H1 (cell line): ENCODE measurements at regions not wholly inside any gene's neighbourhood (a gene's known extent, or its start where the extent isn't known, plus 50 kb on each side); places are given as distances from the start of the nearest gene placed in this dataset.

Experiments used
- CTCF ChIA-PET: fragments of 300-600 bp; sonication (Branson Sonifier 250); formaldehyde crosslinking; loops from one replicate; lab custom pipeline; 2021; ENCODE audit not compliant: partially characterized antibody; lab: Charles Lee
- POLR2A ChIA-PET: fragments of 300-600 bp; sonication (Branson Sonifier 250); formaldehyde crosslinking; loops from one replicate; lab custom pipeline; 2021; ENCODE audit warnings: inconsistent platforms; ENCODE audit not compliant: partially characterized antibody; lab: Charles Lee
- DNase-seq, 2 experiments: peaks; one replicate each; pipeline versions ENCODE4 v3.0.0 to v3.0.0-alpha.2; 2010 to 2022; ENCODE audit warnings: low spot score in 2 of 2, low read depth in 1 of 2, mixed read lengths in 1 of 2
- FAIRE-seq: peaks from 2 replicates; lab custom pipeline; 2011; peaks lifted over from hg19 to GRCh38; lab: Jason Lieb, UNC
- H2AFZ ChIP-seq: 2 replicates; pipeline ENCODE4 v1.8.1; 2012; ENCODE audit warnings: low read length, inconsistent platforms
- H2AK5ac ChIP-seq: 2 replicates; pipeline ENCODE4 v1.6.1; 2013; ENCODE audit warnings: low read depth, low read length
- H2BK120ac ChIP-seq: replicated peaks from 2 replicates; pipeline ENCODE3; 2013; ENCODE audit warnings: low read depth, low read length, inconsistent platforms
- H2BK12ac ChIP-seq: 2 replicates; pipeline ENCODE4 v1.6.1; 2013; ENCODE audit warnings: low read depth, low read length
- H2BK15ac ChIP-seq: 2 replicates; pipeline ENCODE4 v1.6.1; 2013; ENCODE audit warnings: low read length
- H2BK20ac ChIP-seq: 2 replicates; pipeline ENCODE4 v1.6.1; 2013; ENCODE audit warnings: low read length
- H2BK5ac ChIP-seq: 2 replicates; pipeline ENCODE4 v1.6.1; 2013; ENCODE audit warnings: low read depth, low read length
- H3K14ac ChIP-seq: 2 replicates; pipeline ENCODE4 v1.6.1; 2013; ENCODE audit warnings: inconsistent platforms; ENCODE audit not compliant: insufficient read length
- H3K18ac ChIP-seq: 2 replicates; pipeline ENCODE4 v1.6.1; 2013; ENCODE audit warnings: low read length; ENCODE audit errors: extremely low read depth
- H3K23ac ChIP-seq: 2 replicates; pipeline ENCODE4 v1.6.1; 2013; ENCODE audit warnings: inconsistent platforms; ENCODE audit not compliant: insufficient read length
- H3K23me2 ChIP-seq: 2 replicates; pipeline ENCODE4 v1.6.1; 2013; ENCODE audit warnings: low read depth, low read length
- H3K27ac ChIP-seq: 2 replicates; pipeline ENCODE4 v1.6.1; 2011; ENCODE audit warnings: low read depth, low read length, inconsistent platforms
- H3K27me3 ChIP-seq, 4 experiments: replicated peaks in 1 of 4; 1 replicate in 1 of 4; 2 replicates in 3 of 4; pipeline versions ENCODE4 v1.6.1 to v1.8.1; 2011 to 2013; ENCODE audit warnings: low read length in 3 of 4, mild to moderate bottlenecking in 3 of 4, inconsistent platforms in 2 of 4, mixed read lengths in 2 of 4, moderate library complexity in 1 of 4; ENCODE audit not compliant: control insufficient read depth in 3 of 4, insufficient read depth in 3 of 4; ENCODE audit errors: extremely low read depth in 1 of 4
- H3K36me3 ChIP-seq, 4 experiments: 2 replicates each; pipeline versions ENCODE4 v1.6.1 to v1.8.1; 2011 to 2013; ENCODE audit warnings: mild to moderate bottlenecking in 4 of 4, low read length in 3 of 4, moderate library complexity in 2 of 4, control low read depth in 1 of 4, inconsistent platforms in 1 of 4; ENCODE audit not compliant: insufficient read depth in 4 of 4, control insufficient read depth in 2 of 4
- H3K4ac ChIP-seq: replicated peaks from 2 replicates; pipeline ENCODE3; 2013; ENCODE audit warnings: low read length, low read depth, mixed read lengths, inconsistent platforms; ENCODE audit not compliant: insufficient read length
- H3K4me1 ChIP-seq, 4 experiments: replicated peaks in 1 of 4; 1 replicate in 1 of 4; 2 replicates in 3 of 4; pipeline versions ENCODE4 v1.6.1 to v1.8.1; 2011 to 2013; ENCODE audit warnings: low read length in 3 of 4, inconsistent platforms in 2 of 4, mixed read lengths in 1 of 4; ENCODE audit not compliant: insufficient read depth in 4 of 4, control insufficient read depth in 3 of 4
- H3K4me2 ChIP-seq, 2 experiments: 2 replicates each; pipeline versions ENCODE4 v1.6.1 to v1.8.1; 2011 to 2013; ENCODE audit warnings: low read depth in 2 of 2, low read length in 2 of 2, control low read depth in 1 of 2, inconsistent platforms in 1 of 2, mild to moderate bottlenecking in 1 of 2; ENCODE audit not compliant: insufficient read depth in 1 of 2
- H3K4me3 ChIP-seq, 4 experiments: fragments of 200-600, 300-600 bp in 1 of 4; sonication (generic), shearing (Covaris generic), sonication (Bioruptor Twin) in 1 of 4; 2 replicates each; pipeline versions ENCODE4 v1.5.1 to v1.8.1; 2011 to 2016; ENCODE audit warnings: low read length in 4 of 4, low read depth in 3 of 4, control low read depth in 2 of 4, inconsistent platforms in 2 of 4, mild to moderate bottlenecking in 2 of 4, mixed read lengths in 1 of 4, moderate library complexity in 1 of 4; ENCODE audit not compliant: insufficient read depth in 2 of 4; ENCODE audit errors: extremely low read depth in 1 of 4
- H3K56ac ChIP-seq: replicated peaks from 2 replicates; pipeline ENCODE3; 2013; ENCODE audit warnings: low read depth, mild to moderate bottlenecking, mixed read lengths, low read length, inconsistent platforms; ENCODE audit not compliant: insufficient read length
- H3K79me1 ChIP-seq: 2 replicates; pipeline ENCODE4 v1.6.1; 2013; ENCODE audit warnings: low read depth, low read length, control low read depth
- H3K79me2 ChIP-seq, 2 experiments: 2 replicates each; pipeline versions ENCODE4 v1.6.1 to v1.8.1; 2012 to 2013; ENCODE audit warnings: low read length in 2 of 2, mild to moderate bottlenecking in 2 of 2, inconsistent platforms in 1 of 2; ENCODE audit not compliant: insufficient read depth in 2 of 2, control insufficient read depth in 1 of 2
- H3K9ac ChIP-seq, 4 experiments: replicated peaks in 1 of 4; 1 replicate in 1 of 4; 2 replicates in 3 of 4; pipeline versions ENCODE4 v1.6.1 to v1.8.1; 2011 to 2013; ENCODE audit warnings: low read depth in 3 of 4, low read length in 3 of 4, control low read depth in 2 of 4, mild to moderate bottlenecking in 2 of 4, moderate library complexity in 2 of 4, inconsistent platforms in 1 of 4; ENCODE audit errors: extremely low read depth in 1 of 4
- H3K9me3 ChIP-seq, 2 experiments: 2 replicates each; pipeline versions ENCODE4 v1.6.1 to v1.8.1; 2012 to 2013; ENCODE audit warnings: mild to moderate bottlenecking in 2 of 2, moderate library complexity in 2 of 2, control low read depth in 1 of 2, inconsistent platforms in 1 of 2, low read depth in 1 of 2, low read length in 1 of 2, mixed read lengths in 1 of 2; ENCODE audit not compliant: insufficient read depth in 2 of 2
- H4K20me1 ChIP-seq, 2 experiments: replicated peaks in 1 of 2; 2 replicates each; pipeline versions ENCODE3 to v1.8.1; 2011 to 2013; ENCODE audit warnings: inconsistent platforms in 2 of 2, low read length in 2 of 2, mild to moderate bottlenecking in 1 of 2; ENCODE audit not compliant: insufficient read depth in 2 of 2, control insufficient read depth in 1 of 2
- H4K5ac ChIP-seq: 2 replicates; pipeline ENCODE4 v1.6.1; 2013; ENCODE audit warnings: low read length, low read depth, mixed read lengths, inconsistent platforms; ENCODE audit not compliant: insufficient read length
- H4K8ac ChIP-seq: 2 replicates; pipeline ENCODE4 v1.8.0; 2013; ENCODE audit warnings: mild to moderate bottlenecking, moderate library complexity, low read length, inconsistent platforms; ENCODE audit not compliant: insufficient read depth; ENCODE audit errors: extremely low read depth
- H4K91ac ChIP-seq: replicated peaks from 2 replicates; pipeline ENCODE3; 2013; ENCODE audit warnings: low read length, mixed read lengths, inconsistent platforms; ENCODE audit not compliant: insufficient read length
- CBX8 ChIP-seq: fragments of 300-800, 300-1000 bp; sonication (generic); IDR thresholded peaks from 2 replicates; pipeline ENCODE4 v1.7.1; 2016; ENCODE audit warnings: low read depth, low read length, borderline replicate concordance
- CREB1 ChIP-seq: IDR thresholded peaks from 2 replicates; pipeline ENCODE4 v1.6.1; 2012; ENCODE audit warnings: inconsistent platforms
- EP300 ChIP-seq, 2 experiments: IDR thresholded peaks; 1 replicate in 1 of 2; 2 replicates in 1 of 2; pipeline ENCODE4 v1.6.1; 2011 to 2012; ENCODE audit warnings: low read depth in 2 of 2, low read length in 2 of 2, mild to moderate bottlenecking in 2 of 2, borderline replicate concordance in 1 of 2, inconsistent platforms in 1 of 2, moderate library complexity in 1 of 2
- GABPA ChIP-seq: IDR thresholded peaks from 2 replicates; pipeline ENCODE4 v1.6.1; 2011; ENCODE audit warnings: mild to moderate bottlenecking, low read length, moderate library complexity, borderline replicate concordance; ENCODE audit not compliant: insufficient read depth
- MAFK ChIP-seq: IDR thresholded peaks from 2 replicates; pipeline ENCODE4 v1.6.1; 2012; ENCODE audit warnings: low read depth, mild to moderate bottlenecking, improper control_type of control experiment, low read length
- SUZ12 ChIP-seq: fragments of 200-600 bp; sonication (generic); IDR thresholded peaks from 2 replicates; pipeline ENCODE4 v1.6.1; 2012; ENCODE audit warnings: mild to moderate bottlenecking, inconsistent platforms, low read length, moderate library complexity, mixed read lengths
- TEAD4 ChIP-seq: IDR thresholded peaks from 2 replicates; pipeline ENCODE4 v1.6.1; 2012; ENCODE audit warnings: low read depth, low read length, inconsistent platforms, mixed read lengths

DNA sequence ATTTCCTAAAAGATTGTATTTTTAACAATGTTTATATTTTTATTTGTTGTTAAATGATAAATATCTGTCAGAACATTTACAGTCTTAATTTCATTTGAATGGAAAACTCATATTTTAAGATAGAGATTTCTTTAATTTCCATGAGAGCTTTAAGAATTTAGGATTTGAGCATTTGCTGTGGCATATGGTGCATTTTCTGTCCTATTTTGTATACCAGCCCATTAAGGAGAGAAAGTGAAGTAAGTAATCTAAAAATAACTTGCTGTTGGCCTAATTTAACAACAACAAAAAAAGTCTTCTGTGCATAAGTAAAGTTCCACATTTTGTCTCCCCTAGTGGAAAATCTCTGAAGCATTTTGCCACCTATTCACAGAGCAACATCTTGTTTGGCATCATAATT, 190.9 kb upstream of the PPP1R3A start:
- Histone ChIP-seq H3K4ac (no peak overlapping the region), H2BK5ac (no peak overlapping the region), H2BK15ac (no peak overlapping the region), H4K20me1 (no peaks in the 10 kb centered on the region), H2BK12ac (no peak overlapping the region), H2AK5ac (no peak overlapping the region), H3K36me3 (no peaks in the 10 kb centered on the region), H4K91ac (no peak overlapping the region), H3K9me3 (no peaks in the 10 kb centered on the region), H3K9ac (no peak overlapping the region), H2BK20ac (no peak overlapping the region), H3K23me2 (no peaks in the 10 kb centered on the region), H3K23ac (no peak overlapping the region), H2BK120ac (no peak overlapping the region), H3K27me3 (no peaks in the 10 kb centered on the region), H3K4me2 (no peak overlapping the region), H3K4me1 (no peaks in the 10 kb centered on the region), H3K4me3 (no peak overlapping the region), H3K79me2 (no peaks in the 10 kb centered on the region), H3K18ac (no peak overlapping the region), H3K14ac (no peak overlapping the region), H2AFZ (0 out of 2 replicates have a peak overlapping the region, but pooled peaks have one; percentile 33), H3K79me1 (no peaks in the 10 kb centered on the region), H4K8ac (no peak overlapping the region), H4K5ac (no peak overlapping the region), H3K56ac (no peak overlapping the region), H3K27ac (no peak overlapping the region)
- FAIRE-seq, result no peak
- CTCF ChIA-PET, result no interaction called here
- no peak for TF ChIP-seq SUZ12
- TF ChIP-seq EP300 (IDR thresholded peaks at IDR 0.05; ENCODE audit: borderline replicate concordance in 1 of 2, low read depth in 2 of 2, low read length in 2 of 2), result no peak
- no peak for TF ChIP-seq MAFK
- no peak for TF ChIP-seq GABPA
- no peak for TF ChIP-seq CBX8
- TF ChIP-seq CREB1, result no peak
- TF ChIP-seq TEAD4, result no peak
- POLR2A ChIA-PET, result no interaction called here
- no peak for DNase-seq
